HUES64 (cell line): ENCODE measurements at regions not wholly inside any gene's neighbourhood (a gene's known extent, or its start where the extent isn't known, plus 50 kb on each side); places are given as distances from the start of the nearest gene placed in this dataset.
"Not testable (repeated sequence)": the region's sequence is repeated elsewhere in the genome, so short reads cannot be mapped to it uniquely, and the experiment has no call there.

Source experiments
- H3K27ac ChIP-seq: 2 replicates; pipeline ENCODE4 v1.7.0; 2013; ENCODE audit warnings: low read depth, low read length, inconsistent platforms
- H3K27me3 ChIP-seq: 2 replicates; pipeline ENCODE4 v1.6.1; 2013; ENCODE audit warnings: mild to moderate bottlenecking, low read length; ENCODE audit not compliant: insufficient read depth
- H3K36me3 ChIP-seq: 2 replicates; pipeline ENCODE4 v1.6.1; 2013; ENCODE audit warnings: mild to moderate bottlenecking, low read length; ENCODE audit not compliant: insufficient read depth
- H3K4me1 ChIP-seq: 2 replicates; pipeline ENCODE4 v1.6.1; 2013; ENCODE audit warnings: mild to moderate bottlenecking, low read length, moderate library complexity; ENCODE audit not compliant: insufficient read depth
- H3K4me3 ChIP-seq: 2 replicates; pipeline ENCODE4 v1.5.1; 2013; ENCODE audit warnings: mild to moderate bottlenecking, low read length, moderate library complexity
- H3K9ac ChIP-seq: 2 replicates; pipeline ENCODE4 v1.6.1; 2013; ENCODE audit warnings: mild to moderate bottlenecking, low read depth, low read length
- H3K9me3 ChIP-seq: 2 replicates; pipeline ENCODE4 v1.6.1; 2013; ENCODE audit warnings: low read depth, low read length; ENCODE audit not compliant: insufficient read depth
- WGBS: fragments of 150-250, 120-280 bp; methylation state at CpG from one replicate; pipeline ENCODE4 v1.1.7; 2013; ENCODE audit warnings: missing lambda C conversion rate; 5-methylcytosine and 5-hydroxymethylcytosine counted together

DNA sequence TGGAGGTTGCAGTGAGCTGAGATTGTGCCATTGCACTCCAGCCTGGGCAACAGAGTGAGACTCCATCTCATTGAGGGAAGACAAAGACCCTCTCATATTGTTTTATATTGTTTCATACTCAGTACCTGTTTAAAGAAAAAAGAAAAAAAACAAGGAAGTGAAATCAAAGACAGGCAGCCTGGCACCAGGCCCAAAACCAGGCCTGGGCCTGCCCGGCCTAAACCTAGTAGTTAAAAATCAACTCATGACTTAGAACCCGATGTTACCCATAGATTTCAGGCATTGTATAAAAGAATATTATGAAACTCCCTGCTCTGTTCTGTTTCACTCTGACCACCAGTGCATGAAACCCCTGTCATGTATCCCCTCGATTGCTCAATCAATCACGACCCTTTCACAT, 50.2 kb upstream of the GOLGA8O start:
- H3K27me3 ChIP-seq, H3K36me3 ChIP-seq, H3K9ac ChIP-seq, H3K4me3 ChIP-seq, H3K27ac ChIP-seq, H3K9me3 ChIP-seq, H3K4me1 ChIP-seq: not testable (repeated sequence)
- no CpG with 5 or more reads among the region's 4 CpGs for WGBS
